Breast epithelium (tissue), 4 donors: ENCODE measurements at regions not wholly inside any gene's neighbourhood (a gene's known extent, or its start where the extent isn't known, plus 50 kb on each side); places are given as distances from the start of the nearest gene placed in this dataset.

Source experiments
- DNase-seq, 2 donors: peaks; one replicate each; pipeline ENCODE4 v3.0.0-alpha.2; 2019; ENCODE audit warnings: low spot score in 2 of 2
- H3K27ac ChIP-seq, 2 donors: fragments of 200-600 bp; sonication (generic) in 1 of 2; one replicate each; pipeline ENCODE4 v1.5.1; 2016 to 2019; ENCODE audit warnings: mild to moderate bottlenecking in 1 of 2
- H3K27me3 ChIP-seq, 2 donors: fragments of 200-600 bp; sonication (generic) in 1 of 2; one replicate each; pipeline versions ENCODE4 v1.5.1 to v1.6.0; 2017 to 2019; ENCODE audit warnings: control low read depth in 1 of 2, mild to moderate bottlenecking in 1 of 2
- H3K36me3 ChIP-seq: fragments of 200-600 bp; one replicate; pipeline ENCODE4 v1.5.1; 2019
- H3K4me1 ChIP-seq, 2 donors: fragments of 200-600 bp; sonication (generic); one replicate each; pipeline ENCODE4 v1.5.1; 2016 to 2019; ENCODE audit warnings: control low read depth in 1 of 2
- H3K4me3 ChIP-seq, 3 donors: fragments of 200-600 bp; sonication (generic); 1 replicate in 2 of 3; 2 replicates in 1 of 3; pipeline ENCODE4 v1.5.1; 2016 to 2019; ENCODE audit warnings: mild to moderate bottlenecking in 3 of 3, moderate library complexity in 2 of 3
- H3K9me3 ChIP-seq, 2 donors: fragments of 200-600 bp; sonication (generic) in 1 of 2; one replicate each; pipeline ENCODE4 v1.5.1; 2016 to 2019; ENCODE audit warnings: control low read depth in 1 of 2
- POLR2A ChIP-seq: fragments of 450-650 bp; IDR thresholded peaks from one replicate; pipeline ENCODE4 v1.6.1; 2016; ENCODE audit warnings: antibody characterized with exemption, mild to moderate bottlenecking, moderate library complexity
- POLR2AphosphoS5 ChIP-seq, 3 donors: sonication (generic); formaldehyde crosslinking; IDR thresholded peaks; one replicate each; pipeline ENCODE4 v1.6.1; 2017; ENCODE audit warnings: antibody characterized with exemption in 3 of 3
- intact Hi-C: fragments of 100-400 bp; cut with DNase I; formaldehyde crosslinking; loops from one replicate; pipeline ENCODE4 v1.15.1; 2023; ENCODE audit warnings: low total_unique reads
- TF ChIP-seq, protein P1 (sequence below), 3 donors: fragments of 450-650 bp; IDR thresholded peaks; one replicate each; pipeline ENCODE4 v1.5.1; 2016 to 2017; ENCODE audit warnings: antibody characterized with exemption in 3 of 3, mild to moderate bottlenecking in 3 of 3, moderate library complexity in 3 of 3

DNA sequence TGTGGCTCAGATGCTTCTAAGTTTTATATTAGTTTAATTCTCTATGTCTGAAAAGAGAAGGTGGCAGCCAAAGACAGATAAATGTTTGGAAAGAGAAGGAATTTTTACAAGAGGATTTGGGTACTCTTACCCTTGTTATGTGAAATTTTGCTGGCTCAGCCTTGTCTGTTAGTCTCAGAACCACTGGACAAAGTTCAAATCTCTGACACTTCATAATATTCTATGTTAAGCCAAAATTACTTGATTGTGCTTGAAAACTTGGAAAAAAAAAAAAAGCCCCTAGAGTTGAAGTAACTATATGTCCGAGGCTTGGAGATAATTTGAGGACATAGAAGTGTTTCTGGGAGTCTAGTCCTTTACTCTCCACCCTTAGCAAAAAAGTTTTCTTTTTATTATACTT lies 1079.3 kb upstream of the LRRTM3 start:
- Histone ChIP-seq H3K27me3 (no peaks in the 10 kb centered on the region), H3K4me1 (no peaks in the 10 kb centered on the region), H3K4me3 (no peak overlapping the region), H3K9me3 (peaks cover 0 to 3% of the 10 kb centered on the region in 2 donors), H3K36me3 (no peaks in the 10 kb centered on the region), H3K27ac (no peak overlapping the region)
- no peak for DNase-seq
- TF ChIP-seq POLR2A, result no peak
- TF ChIP-seq POLR2AphosphoS5 (IDR thresholded peaks at IDR 0.05), result no peak
- intact Hi-C loops, result no loop called here

- intact Hi-C loops, result no loop called here
- H3K36me3 ChIP-seq, result no peaks in the 10 kb centered on the region
Observed at GRCh38 chr10:65846949-65847348, 1078.9 kb upstream of the LRRTM3 start.

DNA sequence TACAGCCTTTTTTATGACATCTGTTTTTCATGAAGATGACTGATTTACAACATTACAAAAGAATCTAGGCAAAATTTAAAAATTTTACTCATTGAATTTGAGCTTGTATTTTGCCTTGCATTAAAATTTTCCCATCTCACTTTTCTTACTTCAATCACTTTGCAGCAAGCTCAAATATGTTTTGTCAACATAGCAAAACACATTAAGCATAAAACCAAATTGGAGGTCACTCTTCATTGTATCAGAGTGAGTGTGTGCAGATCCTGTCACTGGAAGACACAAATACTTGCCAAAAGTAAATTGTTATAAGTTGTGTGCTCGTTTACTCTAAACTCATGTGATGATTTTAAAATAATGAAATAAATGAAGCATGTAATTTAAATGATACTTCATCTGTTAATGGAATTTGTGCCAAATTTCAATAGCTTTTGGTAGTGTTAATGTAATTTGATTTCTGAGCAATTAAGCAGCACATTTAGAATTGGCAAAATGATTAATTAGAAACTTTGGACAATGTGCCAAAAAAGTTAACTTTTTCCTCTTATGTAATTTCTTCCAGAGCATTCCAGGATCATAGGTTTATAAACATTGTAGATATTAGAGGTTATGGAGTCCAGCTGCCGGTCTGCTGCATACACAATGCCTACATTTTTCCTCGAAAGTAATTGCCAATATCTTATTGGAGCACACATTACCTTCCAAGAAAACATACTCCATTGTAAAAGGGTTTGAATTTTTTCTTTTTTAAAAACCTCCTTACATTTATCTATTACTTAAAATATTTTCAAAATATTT lies 1078.2 kb upstream of the LRRTM3 start:
- TF ChIP-seq, protein P1, sequence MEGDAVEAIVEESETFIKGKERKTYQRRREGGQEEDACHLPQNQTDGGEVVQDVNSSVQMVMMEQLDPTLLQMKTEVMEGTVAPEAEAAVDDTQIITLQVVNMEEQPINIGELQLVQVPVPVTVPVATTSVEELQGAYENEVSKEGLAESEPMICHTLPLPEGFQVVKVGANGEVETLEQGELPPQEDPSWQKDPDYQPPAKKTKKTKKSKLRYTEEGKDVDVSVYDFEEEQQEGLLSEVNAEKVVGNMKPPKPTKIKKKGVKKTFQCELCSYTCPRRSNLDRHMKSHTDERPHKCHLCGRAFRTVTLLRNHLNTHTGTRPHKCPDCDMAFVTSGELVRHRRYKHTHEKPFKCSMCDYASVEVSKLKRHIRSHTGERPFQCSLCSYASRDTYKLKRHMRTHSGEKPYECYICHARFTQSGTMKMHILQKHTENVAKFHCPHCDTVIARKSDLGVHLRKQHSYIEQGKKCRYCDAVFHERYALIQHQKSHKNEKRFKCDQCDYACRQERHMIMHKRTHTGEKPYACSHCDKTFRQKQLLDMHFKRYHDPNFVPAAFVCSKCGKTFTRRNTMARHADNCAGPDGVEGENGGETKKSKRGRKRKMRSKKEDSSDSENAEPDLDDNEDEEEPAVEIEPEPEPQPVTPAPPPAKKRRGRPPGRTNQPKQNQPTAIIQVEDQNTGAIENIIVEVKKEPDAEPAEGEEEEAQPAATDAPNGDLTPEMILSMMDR (IDR thresholded peaks at IDR 0.05), result no peak
- TF ChIP-seq POLR2A (no peak), POLR2AphosphoS5 (IDR thresholded peaks at IDR 0.05) (no peak)
- H3K4me1 ChIP-seq, result no peaks in the 10 kb centered on the region
- intact Hi-C loops, result no loop called here
- H3K27me3 ChIP-seq, result no peaks in the 10 kb centered on the region
- no peak overlapping the region for H3K27ac ChIP-seq
- DNase-seq, result no peak
- peaks cover 0 to 3% of the 10 kb centered on the region in 2 donors for H3K9me3 ChIP-seq
- H3K4me3 ChIP-seq, result no peak overlapping the region
- no peaks in the 10 kb centered on the region for H3K36me3 ChIP-seq

More at GRCh38 chr10:65846949-65847348, 1078.9 kb upstream of the LRRTM3 start:
- Histone ChIP-seq H3K27ac (no peak overlapping the region), H3K4me3 (no peak overlapping the region), H3K9me3 (peaks cover 0 to 3% of the 10 kb centered on the region in 2 donors), H3K4me1 (no peaks in the 10 kb centered on the region), H3K27me3 (no peaks in the 10 kb centered on the region)
- no peak for DNase-seq
- no peak for TF ChIP-seq POLR2AphosphoS5 (IDR thresholded peaks at IDR 0.05)
- TF ChIP-seq, protein P1 (IDR thresholded peaks at IDR 0.05), result no peak
- TF ChIP-seq POLR2A, result no peak

GRCh38 chr10:65858841-65859240 lies 1067.0 kb upstream of the LRRTM3 start:
- no peaks in the 10 kb centered on the region for H3K4me1 ChIP-seq
- intact Hi-C loops, result no loop called here
- H3K27ac ChIP-seq, result no peak overlapping the region
- H3K4me3 ChIP-seq, result no peak overlapping the region
- H3K27me3 ChIP-seq, result no peaks in the 10 kb centered on the region
- TF ChIP-seq, protein P1 (IDR thresholded peaks at IDR 0.05), result no peak
- TF ChIP-seq POLR2A, result no peak
- no peak for TF ChIP-seq POLR2AphosphoS5 (IDR thresholded peaks at IDR 0.05)
- H3K9me3 ChIP-seq, result no peaks in the 10 kb centered on the region
- no peaks in the 10 kb centered on the region for H3K36me3 ChIP-seq
- no peak for DNase-seq

- no peaks in the 10 kb centered on the region for H3K27me3 ChIP-seq
- intact Hi-C loops, result no loop called here
- no peaks in the 10 kb centered on the region for H3K4me1 ChIP-seq
- DNase-seq, result no peak
- H3K27ac ChIP-seq, result no peak overlapping the region
- H3K4me3 ChIP-seq, result no peak overlapping the region
- H3K36me3 ChIP-seq, result no peaks in the 10 kb centered on the region
- no peaks in the 10 kb centered on the region for H3K9me3 ChIP-seq
- TF ChIP-seq, protein P1 (IDR thresholded peaks at IDR 0.05), result no peak
- no peak for TF ChIP-seq POLR2AphosphoS5 (IDR thresholded peaks at IDR 0.05)
- TF ChIP-seq POLR2A, result no peak
Observed at GRCh38 chr10:65861249-65861648, 1064.6 kb upstream of the LRRTM3 start.
